NB4 (cell line): ENCODE measurements at regions not wholly inside any gene's neighbourhood (a gene's known extent, or its start where the extent isn't known, plus 50 kb on each side); places are given as distances from the start of the nearest gene placed in this dataset.
"Not testable (repeated sequence)": the region's sequence is repeated elsewhere in the genome, so short reads cannot be mapped to it uniquely, and the experiment has no call there.

Experiments
- DNase-seq: peaks from one replicate; pipeline ENCODE4 v3.0.0; 2010; ENCODE audit warnings: low read depth
- H3K4me3 ChIP-seq: one replicate; pipeline ENCODE4 v1.5.1; 2011; ENCODE audit warnings: mild to moderate bottlenecking, low read depth, low read length, moderate library complexity
- MYC ChIP-seq: IDR thresholded peaks from 2 replicates; pipeline ENCODE4 v1.6.1; 2011; ENCODE audit warnings: low read depth, low read length
- POLR2A ChIP-seq: IDR thresholded peaks from 2 replicates; pipeline ENCODE4 v1.6.1; 2011; ENCODE audit warnings: mild to moderate bottlenecking; ENCODE audit not compliant: insufficient read length; ENCODE audit errors: extremely low read depth
- TF ChIP-seq, protein P1 (sequence below): IDR thresholded peaks from 2 replicates; pipeline ENCODE4 v1.6.1; 2011; ENCODE audit warnings: low read depth, low read length
- TF ChIP-seq, protein P2 (sequence below): IDR thresholded peaks from one replicate; pipeline ENCODE4 v1.5.1; 2012; ENCODE audit warnings: low read depth, low read length

- no peak overlapping the region for H3K4me3 ChIP-seq
- TF ChIP-seq POLR2A (no peak), MYC (no peak)
- TF ChIP-seq, protein P1, sequence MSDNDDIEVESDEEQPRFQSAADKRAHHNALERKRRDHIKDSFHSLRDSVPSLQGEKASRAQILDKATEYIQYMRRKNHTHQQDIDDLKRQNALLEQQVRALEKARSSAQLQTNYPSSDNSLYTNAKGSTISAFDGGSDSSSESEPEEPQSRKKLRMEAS, result no peak
- TF ChIP-seq, protein P2, sequence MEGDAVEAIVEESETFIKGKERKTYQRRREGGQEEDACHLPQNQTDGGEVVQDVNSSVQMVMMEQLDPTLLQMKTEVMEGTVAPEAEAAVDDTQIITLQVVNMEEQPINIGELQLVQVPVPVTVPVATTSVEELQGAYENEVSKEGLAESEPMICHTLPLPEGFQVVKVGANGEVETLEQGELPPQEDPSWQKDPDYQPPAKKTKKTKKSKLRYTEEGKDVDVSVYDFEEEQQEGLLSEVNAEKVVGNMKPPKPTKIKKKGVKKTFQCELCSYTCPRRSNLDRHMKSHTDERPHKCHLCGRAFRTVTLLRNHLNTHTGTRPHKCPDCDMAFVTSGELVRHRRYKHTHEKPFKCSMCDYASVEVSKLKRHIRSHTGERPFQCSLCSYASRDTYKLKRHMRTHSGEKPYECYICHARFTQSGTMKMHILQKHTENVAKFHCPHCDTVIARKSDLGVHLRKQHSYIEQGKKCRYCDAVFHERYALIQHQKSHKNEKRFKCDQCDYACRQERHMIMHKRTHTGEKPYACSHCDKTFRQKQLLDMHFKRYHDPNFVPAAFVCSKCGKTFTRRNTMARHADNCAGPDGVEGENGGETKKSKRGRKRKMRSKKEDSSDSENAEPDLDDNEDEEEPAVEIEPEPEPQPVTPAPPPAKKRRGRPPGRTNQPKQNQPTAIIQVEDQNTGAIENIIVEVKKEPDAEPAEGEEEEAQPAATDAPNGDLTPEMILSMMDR, result no peak
- no peak for DNase-seq
These were observed 64.8 kb downstream of the CARTPT start for GRCh38 chr5:71783891-71784290.

- DNase-seq, result no peak
- TF ChIP-seq, protein P2, result no peak
- TF ChIP-seq POLR2A (no peak), MYC (no peak)
- TF ChIP-seq, protein P1, result no peak
These were observed 67.4 kb downstream of the CARTPT start for GRCh38 chr5:71786337-71787055.

DNA sequence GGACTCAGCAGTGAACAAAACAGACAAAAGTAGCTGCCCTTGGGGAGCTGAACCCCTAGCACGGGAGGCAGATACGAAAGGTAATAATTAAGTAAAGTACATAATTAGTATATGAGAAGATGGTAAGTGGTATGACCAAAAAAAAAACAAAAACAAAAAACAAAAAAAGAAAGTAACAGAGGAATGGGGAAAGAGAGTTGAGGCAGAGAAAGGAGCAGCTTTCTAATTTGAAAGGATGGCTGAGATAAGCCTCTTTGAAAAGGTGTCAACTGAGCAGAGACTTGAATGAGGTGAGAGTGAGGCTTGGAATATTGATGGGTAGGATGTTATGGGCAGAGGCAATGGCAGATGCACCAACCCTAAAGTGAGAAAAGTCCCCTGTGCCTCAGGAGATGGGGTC is 69.7 kb downstream of the CARTPT start:
- TF ChIP-seq, protein P1, result no peak
- TF ChIP-seq POLR2A (no peak), MYC (no peak)
- TF ChIP-seq, protein P2, result no peak

More at GRCh38 chr5:71786337-71787055, 67.4 kb downstream of the CARTPT start:
- no peak overlapping the region for H3K4me3 ChIP-seq

GRCh38 chr5:71789746-71790145 is 70.7 kb downstream of the CARTPT start:
- TF ChIP-seq POLR2A (no peak), MYC (no peak)
- TF ChIP-seq, protein P1, result no peak
- TF ChIP-seq, protein P2, result no peak
- H3K4me3 ChIP-seq, result no peak overlapping the region
- no peak for DNase-seq

More for the DNA sequence above, 69.7 kb downstream of the CARTPT start:
- no peak for DNase-seq
- H3K4me3 ChIP-seq, result no peak overlapping the region

GRCh38 chr5:71790433-71790832 is 71.4 kb downstream of the CARTPT start:
- H3K4me3 ChIP-seq, result no peak overlapping the region
- no peak for DNase-seq
- TF ChIP-seq, protein P1, result no peak
- TF ChIP-seq POLR2A (no peak), MYC (no peak)
- TF ChIP-seq, protein P2, result no peak

DNA sequence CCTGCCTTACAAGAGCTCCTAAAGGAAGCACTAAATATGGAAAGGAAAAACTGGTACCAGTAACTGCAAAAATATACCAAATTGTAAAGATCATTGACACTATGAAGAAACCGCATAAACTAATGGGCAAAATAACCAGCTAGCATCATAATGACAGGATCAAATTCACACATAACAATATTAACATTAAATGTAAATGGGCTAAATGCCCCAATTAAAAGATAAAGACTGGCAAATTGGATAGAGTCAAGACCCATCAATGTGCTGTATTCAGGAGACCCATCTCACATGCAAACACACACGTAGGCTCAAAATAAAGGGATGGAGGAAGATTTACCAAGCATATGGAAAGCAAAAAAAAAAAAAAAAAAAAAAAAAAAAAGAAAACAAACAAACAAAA is 73.0 kb downstream of the CARTPT start:
- H3K4me3 ChIP-seq, DNase-seq: not testable (repeated sequence)
